ENCODE measurements at regions not wholly inside any gene's neighbourhood (a gene's known extent, or its start where the extent isn't known, plus 50 kb on each side); places are given as distances from the start of the nearest gene placed in this dataset.

DNA sequence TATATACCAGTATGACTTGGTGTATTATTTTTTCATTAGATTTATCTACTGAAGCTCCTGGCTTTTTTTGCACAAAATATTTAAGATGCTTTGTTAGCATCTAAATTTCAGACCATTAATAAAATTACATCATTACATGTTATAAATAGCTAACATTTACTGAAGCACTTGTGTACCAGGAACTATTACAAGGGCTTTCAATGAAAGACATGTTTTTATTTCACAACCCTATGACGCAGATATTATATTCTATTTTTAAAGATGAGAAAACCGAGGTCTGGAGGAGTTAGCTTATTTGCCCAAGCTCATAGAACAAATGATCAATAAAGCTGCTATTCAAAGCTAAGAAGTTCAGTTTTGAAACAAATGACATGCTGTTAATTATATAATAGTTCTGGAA is 420.4 kb upstream of the DCN start:
- no peak for TF ChIP-seq CTCF (IDR thresholded peaks at IDR 0.05)
- no peak for TF ChIP-seq REST (IDR thresholded peaks at IDR 0.05; ENCODE audit: insufficient read depth in 1 of 2, low read depth in 2 of 2, low read length in 1 of 2)
- TF ChIP-seq POLR2AphosphoS5 (IDR thresholded peaks at IDR 0.05; ENCODE audit: low read depth, low read length) = no peak
